Lower leg skin (tissue), 4 donors: ENCODE measurements at regions not wholly inside any gene's neighbourhood (a gene's known extent, or its start where the extent isn't known, plus 50 kb on each side); places are given as distances from the start of the nearest gene placed in this dataset.

ENCODE experiments used
- DNase-seq, 2 donors: peaks; one replicate each; pipeline ENCODE4 v3.0.0-alpha.2; 2019; ENCODE audit warnings: low spot score in 2 of 2
- H3K4me3 ChIP-seq: fragments of 200-600 bp; sonication (generic); 2 replicates; pipeline ENCODE4 v1.5.1; 2017; ENCODE audit warnings: mild to moderate bottlenecking, low read depth; ENCODE audit not compliant: poor library complexity, severe bottlenecking
- POLR2A ChIP-seq, 2 donors: fragments of 450-650 bp; IDR thresholded peaks; one replicate each; pipeline ENCODE4 v1.6.1; 2016 to 2017; ENCODE audit warnings: antibody characterized with exemption in 2 of 2, mild to moderate bottlenecking in 1 of 2, moderate library complexity in 1 of 2
- WGBS, 2 donors: methylation state at CpG; one replicate each; pipeline ENCODE4 v1.1.5; 2018; 5-methylcytosine and 5-hydroxymethylcytosine counted together
- intact Hi-C: fragments of 100-400 bp; cut with DNase I; formaldehyde crosslinking; loops from one replicate; pipeline ENCODE4 v1.15.0; 2023; ENCODE audit warnings: low total_unique reads
- TF ChIP-seq, protein P1 (sequence below), 3 donors: fragments of 450-650 bp; IDR thresholded peaks; one replicate each; pipeline ENCODE4 v1.5.1; 2016; ENCODE audit warnings: antibody characterized with exemption in 3 of 3, mild to moderate bottlenecking in 3 of 3, moderate library complexity in 2 of 3

- no peak for DNase-seq
- intact Hi-C loops: no loop called here
- TF ChIP-seq, protein P1, sequence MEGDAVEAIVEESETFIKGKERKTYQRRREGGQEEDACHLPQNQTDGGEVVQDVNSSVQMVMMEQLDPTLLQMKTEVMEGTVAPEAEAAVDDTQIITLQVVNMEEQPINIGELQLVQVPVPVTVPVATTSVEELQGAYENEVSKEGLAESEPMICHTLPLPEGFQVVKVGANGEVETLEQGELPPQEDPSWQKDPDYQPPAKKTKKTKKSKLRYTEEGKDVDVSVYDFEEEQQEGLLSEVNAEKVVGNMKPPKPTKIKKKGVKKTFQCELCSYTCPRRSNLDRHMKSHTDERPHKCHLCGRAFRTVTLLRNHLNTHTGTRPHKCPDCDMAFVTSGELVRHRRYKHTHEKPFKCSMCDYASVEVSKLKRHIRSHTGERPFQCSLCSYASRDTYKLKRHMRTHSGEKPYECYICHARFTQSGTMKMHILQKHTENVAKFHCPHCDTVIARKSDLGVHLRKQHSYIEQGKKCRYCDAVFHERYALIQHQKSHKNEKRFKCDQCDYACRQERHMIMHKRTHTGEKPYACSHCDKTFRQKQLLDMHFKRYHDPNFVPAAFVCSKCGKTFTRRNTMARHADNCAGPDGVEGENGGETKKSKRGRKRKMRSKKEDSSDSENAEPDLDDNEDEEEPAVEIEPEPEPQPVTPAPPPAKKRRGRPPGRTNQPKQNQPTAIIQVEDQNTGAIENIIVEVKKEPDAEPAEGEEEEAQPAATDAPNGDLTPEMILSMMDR (IDR thresholded peaks at IDR 0.05): no peak
- TF ChIP-seq POLR2A (IDR thresholded peaks at IDR 0.05): no peak
- no peak overlapping the region for H3K4me3 ChIP-seq
- 76 to 87% methylated on average over 7 of the region's 7 CpGs for WGBS, 2 donors
Observed at GRCh38 chr4:187109636-187110035, 386.0 kb upstream of the FAT1 start.

GRCh38 chr4:187118166-187118565 lies 394.5 kb upstream of the FAT1 start:
- no peak for DNase-seq
- intact Hi-C loops: no loop called here
- TF ChIP-seq POLR2A (IDR thresholded peaks at IDR 0.05): no peak
- TF ChIP-seq, protein P1 (IDR thresholded peaks at IDR 0.05): no peak
- H3K4me3 ChIP-seq: no peak overlapping the region
- 72 to 76% methylated on average over 4 of the region's 4 CpGs for whole genome bisulfite sequencing, 2 donors

GRCh38 chr4:187118602-187119120 lies 395.0 kb upstream of the FAT1 start:
- intact Hi-C loops: no loop called here
- 60 to 68% methylated on average over 1 of the region's 1 CpG for WGBS, 2 donors
- H3K4me3 ChIP-seq: no peak overlapping the region
- no peak for TF ChIP-seq POLR2A (IDR thresholded peaks at IDR 0.05)
- TF ChIP-seq, protein P1 (IDR thresholded peaks at IDR 0.05): no peak
- no peak for DNase-seq

DNA sequence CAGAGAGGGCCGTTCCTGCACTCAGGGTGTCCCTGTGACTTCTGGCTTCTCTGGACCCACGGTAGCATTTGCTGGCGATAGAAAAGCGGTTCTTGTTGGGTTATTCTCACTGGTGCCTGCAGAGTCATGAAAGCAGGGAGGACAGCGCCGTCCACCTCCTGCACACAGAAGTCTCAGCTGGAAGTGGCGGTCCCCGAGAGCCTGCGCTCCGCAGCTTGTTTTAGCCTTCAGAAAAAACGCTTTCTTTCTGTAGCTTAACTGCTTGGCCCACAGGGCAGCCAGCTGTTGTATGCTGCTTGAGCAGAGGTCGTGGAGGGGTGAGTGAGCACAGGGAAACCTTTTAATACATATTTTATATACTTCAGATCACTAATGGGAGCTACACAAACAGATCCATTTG lies 400.7 kb upstream of the FAT1 start:
- H3K4me3 ChIP-seq: no peak overlapping the region
- intact Hi-C loops: no loop called here
- DNase-seq: no peak
- TF ChIP-seq, protein P1 (IDR thresholded peaks at IDR 0.05): no peak
- TF ChIP-seq POLR2A (IDR thresholded peaks at IDR 0.05): no peak
- 79 to 81% methylated on average over 12 of the region's 12 CpGs for WGBS, 2 donors

GRCh38 chr4:187125062-187125461 lies 401.4 kb upstream of the FAT1 start:
- WGBS, 2 donors: 92 to 94% methylated on average over 19 of the region's 19 CpGs
- TF ChIP-seq, protein P1 (IDR thresholded peaks at IDR 0.05): no peak
- no peak for TF ChIP-seq POLR2A (IDR thresholded peaks at IDR 0.05)
- no peak for DNase-seq
- intact Hi-C loops: no loop called here
- H3K4me3 ChIP-seq: no peak overlapping the region

DNA sequence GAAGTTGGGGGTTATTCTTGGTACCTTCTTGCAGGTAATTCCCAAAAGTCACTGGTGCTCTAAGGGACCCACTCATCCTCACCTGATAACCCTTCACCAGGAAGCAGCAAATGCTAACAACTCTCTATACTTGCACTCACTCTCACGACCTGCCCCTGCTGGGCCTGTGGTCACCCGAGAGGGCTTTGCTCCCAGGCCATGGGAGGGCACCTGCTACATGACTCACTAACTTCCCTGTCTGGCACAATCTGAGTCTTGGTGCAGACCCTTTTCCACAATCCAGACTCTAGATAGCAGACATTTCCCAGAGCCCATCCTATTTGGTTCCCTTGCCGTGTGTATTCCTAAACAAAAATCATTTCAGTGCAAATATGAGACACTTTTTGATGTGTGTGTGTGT lies 403.8 kb upstream of the FAT1 start:
- no peak overlapping the region for H3K4me3 ChIP-seq
- no peak for DNase-seq
- 89 to 90% methylated on average over 3 of the region's 3 CpGs for WGBS, 2 donors
- intact Hi-C loops: no loop called here
- TF ChIP-seq POLR2A (IDR thresholded peaks at IDR 0.05): no peak
- TF ChIP-seq, protein P1 (IDR thresholded peaks at IDR 0.05): no peak
